ENCODE measurements at regions not wholly inside any gene's neighbourhood (a gene's known extent, or its start where the extent isn't known, plus 50 kb on each side); places are given as distances from the start of the nearest gene placed in this dataset.

DNA sequence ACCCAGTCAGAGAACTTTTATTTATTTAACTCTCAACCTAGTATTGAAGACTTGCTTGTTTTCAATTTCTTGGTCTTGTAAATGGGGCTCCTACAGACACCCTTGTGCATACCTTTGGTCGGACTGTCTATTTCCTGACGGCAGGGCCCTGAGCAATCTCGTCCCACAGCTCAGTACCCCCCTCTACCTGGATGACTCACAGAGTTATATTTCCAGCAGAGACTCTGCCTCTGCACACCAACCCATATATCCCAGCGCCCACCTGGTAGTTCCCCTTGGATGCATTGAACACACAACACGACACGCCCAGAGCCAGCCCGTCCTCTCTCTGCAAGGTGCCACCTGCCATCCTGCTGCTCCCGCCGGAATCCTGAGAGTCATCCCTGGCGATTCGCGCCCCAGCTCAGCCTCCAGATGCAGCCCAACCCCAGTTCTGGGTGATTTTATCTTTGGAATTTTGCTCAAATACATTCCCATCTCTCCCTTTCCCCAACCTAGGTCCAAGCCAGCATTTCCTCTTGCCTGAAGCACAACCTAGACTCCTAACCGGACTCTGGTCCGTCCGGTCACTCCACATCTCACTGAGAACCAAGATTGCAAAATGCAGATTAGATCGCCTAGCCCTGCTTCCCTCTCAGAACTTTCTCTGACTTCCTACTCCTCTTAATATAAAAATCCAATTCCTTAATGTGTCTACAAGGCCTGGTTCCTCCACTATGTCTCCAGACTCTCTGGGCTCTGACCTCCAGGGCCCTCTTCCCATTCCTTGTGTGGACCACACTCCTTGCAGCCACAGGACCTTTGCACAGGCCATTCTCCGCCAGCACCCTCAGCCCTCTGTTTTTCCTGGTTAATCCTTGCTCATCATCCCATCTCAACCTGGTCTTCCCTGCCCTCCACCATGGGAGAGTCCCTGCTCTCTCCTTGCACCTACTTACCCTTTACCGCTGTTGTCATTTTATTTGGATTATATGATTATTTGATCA lies 129.2 kb downstream of the SEC14L1 start:
- TF ChIP-seq POLR2A (IDR thresholded peaks at IDR 0.05) = no peak
- TF ChIP-seq, protein P1, sequence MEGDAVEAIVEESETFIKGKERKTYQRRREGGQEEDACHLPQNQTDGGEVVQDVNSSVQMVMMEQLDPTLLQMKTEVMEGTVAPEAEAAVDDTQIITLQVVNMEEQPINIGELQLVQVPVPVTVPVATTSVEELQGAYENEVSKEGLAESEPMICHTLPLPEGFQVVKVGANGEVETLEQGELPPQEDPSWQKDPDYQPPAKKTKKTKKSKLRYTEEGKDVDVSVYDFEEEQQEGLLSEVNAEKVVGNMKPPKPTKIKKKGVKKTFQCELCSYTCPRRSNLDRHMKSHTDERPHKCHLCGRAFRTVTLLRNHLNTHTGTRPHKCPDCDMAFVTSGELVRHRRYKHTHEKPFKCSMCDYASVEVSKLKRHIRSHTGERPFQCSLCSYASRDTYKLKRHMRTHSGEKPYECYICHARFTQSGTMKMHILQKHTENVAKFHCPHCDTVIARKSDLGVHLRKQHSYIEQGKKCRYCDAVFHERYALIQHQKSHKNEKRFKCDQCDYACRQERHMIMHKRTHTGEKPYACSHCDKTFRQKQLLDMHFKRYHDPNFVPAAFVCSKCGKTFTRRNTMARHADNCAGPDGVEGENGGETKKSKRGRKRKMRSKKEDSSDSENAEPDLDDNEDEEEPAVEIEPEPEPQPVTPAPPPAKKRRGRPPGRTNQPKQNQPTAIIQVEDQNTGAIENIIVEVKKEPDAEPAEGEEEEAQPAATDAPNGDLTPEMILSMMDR (IDR thresholded peaks at IDR 0.05) = no peak

All from transverse colon (tissue), 3 donors.